Lung (tissue), 11 donors: ENCODE measurements at regions not wholly inside any gene's neighbourhood (a gene's known extent, or its start where the extent isn't known, plus 50 kb on each side); places are given as distances from the start of the nearest gene placed in this dataset.

Experiments
- ATAC-seq: fragments of 200-7000 bp; cut with Tn5 transposase; one replicate; pipeline ENCODE4 v1.9.1; 2020; ENCODE audit warnings: moderate number of reproducible peaks; ENCODE audit not compliant: insufficient read depth, low FRiP score
- DNase-seq, 3 donors: peaks; one replicate each; pipeline ENCODE4 v3.0.0-alpha.2; 2013 to 2017
- H3K27ac ChIP-seq, 2 donors: one replicate each; pipeline ENCODE4 v1.5.1; 2013; ENCODE audit warnings: mild to moderate bottlenecking in 2 of 2, moderate library complexity in 2 of 2, control low read depth in 1 of 2, inconsistent platforms in 1 of 2, low read depth in 1 of 2, low read length in 1 of 2
- H3K27me3 ChIP-seq, 3 donors: one replicate each; pipeline ENCODE4 v1.5.1; 2013; ENCODE audit warnings: low read length in 2 of 3; ENCODE audit not compliant: control insufficient read depth in 3 of 3, insufficient read depth in 3 of 3
- H3K36me3 ChIP-seq, 4 donors: one replicate each; pipeline ENCODE4 v1.5.1; 2013; ENCODE audit warnings: low read length in 4 of 4, mild to moderate bottlenecking in 1 of 4, moderate library complexity in 1 of 4; ENCODE audit not compliant: control insufficient read depth in 4 of 4, insufficient read depth in 4 of 4
- H3K4me1 ChIP-seq, 5 donors: one replicate each; pipeline ENCODE4 v1.5.1; 2013; ENCODE audit warnings: low read length in 5 of 5, mild to moderate bottlenecking in 2 of 5, moderate library complexity in 1 of 5; ENCODE audit not compliant: control insufficient read depth in 5 of 5, insufficient read depth in 5 of 5
- H3K4me3 ChIP-seq: one replicate; pipeline ENCODE4 v1.5.1; 2013; ENCODE audit warnings: mild to moderate bottlenecking, control low read depth, moderate library complexity
- H3K9ac ChIP-seq, 2 donors: one replicate each; pipeline ENCODE4 v1.5.1; 2013; ENCODE audit warnings: low read length in 2 of 2, control low read depth in 1 of 2; ENCODE audit not compliant: insufficient read depth in 1 of 2
- H3K9me3 ChIP-seq, 4 donors: one replicate each; pipeline ENCODE4 v1.5.1; 2013; ENCODE audit warnings: low read length in 3 of 4, mild to moderate bottlenecking in 1 of 4, moderate library complexity in 1 of 4; ENCODE audit not compliant: control insufficient read depth in 4 of 4, insufficient read depth in 3 of 4
- WGBS, 2 donors: extraction: QIAGEN DNeasy Blood & Tissue Kit; methylation state at CpG; one replicate each; pipeline ENCODE4 v1.1.7; 2013; 5-methylcytosine and 5-hydroxymethylcytosine counted together
- TF ChIP-seq, protein P1 (sequence below): IDR thresholded peaks from 2 replicates; pipeline ENCODE4 v1.5.1; 2012; ENCODE audit warnings: mild to moderate bottlenecking; ENCODE audit errors: control extremely low read depth, extremely low read depth
- donor health status: control.
- donor health status: control.
- donor health status: Bipolar disorder and iron deficiency.
- donor health status: healthy.
- donor health status: DM: yes; HTN: yes; CAD: no.

DNA sequence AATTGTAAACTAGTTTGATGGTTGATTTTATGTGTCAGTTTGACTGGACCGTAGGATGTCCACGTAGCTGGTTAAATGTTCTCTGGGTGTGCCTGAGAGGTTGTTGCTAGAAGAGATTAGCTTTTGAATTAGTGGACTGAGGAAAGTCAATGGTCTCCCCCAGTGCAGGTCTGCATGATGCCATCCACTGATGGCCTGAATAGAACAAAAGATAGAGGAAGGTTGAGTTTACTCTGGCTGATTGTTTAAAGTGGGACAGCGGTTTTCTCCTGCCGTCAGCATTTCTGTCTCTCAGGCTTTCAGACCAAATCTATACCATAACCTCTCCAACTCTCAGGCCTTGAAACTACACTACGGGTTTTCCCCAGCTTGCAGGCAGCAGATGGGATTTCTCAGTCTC, 899.2 kb upstream of the WWC1 start:
- no peak for ATAC-seq
- H3K4me1 ChIP-seq = no peaks in the 10 kb centered on the region
- H3K4me3 ChIP-seq = no peak overlapping the region
- H3K9me3 ChIP-seq = no peaks in the 10 kb centered on the region
- H3K9ac ChIP-seq = no peak overlapping the region
- WGBS, 2 donors = 70 to 73% methylated on average over 5 of the region's 5 CpGs
- no peaks in the 10 kb centered on the region for H3K27me3 ChIP-seq
- no peak overlapping the region for H3K27ac ChIP-seq
- TF ChIP-seq, protein P1, sequence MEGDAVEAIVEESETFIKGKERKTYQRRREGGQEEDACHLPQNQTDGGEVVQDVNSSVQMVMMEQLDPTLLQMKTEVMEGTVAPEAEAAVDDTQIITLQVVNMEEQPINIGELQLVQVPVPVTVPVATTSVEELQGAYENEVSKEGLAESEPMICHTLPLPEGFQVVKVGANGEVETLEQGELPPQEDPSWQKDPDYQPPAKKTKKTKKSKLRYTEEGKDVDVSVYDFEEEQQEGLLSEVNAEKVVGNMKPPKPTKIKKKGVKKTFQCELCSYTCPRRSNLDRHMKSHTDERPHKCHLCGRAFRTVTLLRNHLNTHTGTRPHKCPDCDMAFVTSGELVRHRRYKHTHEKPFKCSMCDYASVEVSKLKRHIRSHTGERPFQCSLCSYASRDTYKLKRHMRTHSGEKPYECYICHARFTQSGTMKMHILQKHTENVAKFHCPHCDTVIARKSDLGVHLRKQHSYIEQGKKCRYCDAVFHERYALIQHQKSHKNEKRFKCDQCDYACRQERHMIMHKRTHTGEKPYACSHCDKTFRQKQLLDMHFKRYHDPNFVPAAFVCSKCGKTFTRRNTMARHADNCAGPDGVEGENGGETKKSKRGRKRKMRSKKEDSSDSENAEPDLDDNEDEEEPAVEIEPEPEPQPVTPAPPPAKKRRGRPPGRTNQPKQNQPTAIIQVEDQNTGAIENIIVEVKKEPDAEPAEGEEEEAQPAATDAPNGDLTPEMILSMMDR = no peak
- H3K36me3 ChIP-seq = no peaks in the 10 kb centered on the region
- peak in 2 of 3 donors; percentile 23 to 40 for DNase-seq

DNA sequence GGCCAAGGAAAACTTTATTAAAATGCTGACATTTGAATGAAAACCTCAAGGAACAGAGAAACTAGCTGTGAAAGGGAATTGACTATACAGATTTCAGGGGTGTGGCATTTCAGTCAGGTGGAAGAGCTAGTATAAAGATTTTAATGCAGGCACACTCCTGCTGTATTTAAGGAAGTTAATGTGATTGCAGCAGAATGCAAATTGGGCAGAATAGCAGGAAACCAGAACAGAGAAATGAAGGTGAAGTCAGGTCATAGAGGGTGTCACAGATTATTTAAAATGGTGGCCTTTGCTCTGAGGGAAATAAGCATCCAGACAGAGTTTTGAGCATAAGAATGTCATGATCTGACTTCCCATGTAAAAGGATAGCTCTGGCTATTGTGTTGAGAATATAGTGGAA, 898.1 kb upstream of the WWC1 start:
- Histone ChIP-seq H3K9me3 (no peaks in the 10 kb centered on the region), H3K4me3 (no peak overlapping the region), H3K27me3 (no peaks in the 10 kb centered on the region), H3K4me1 (no peaks in the 10 kb centered on the region), H3K27ac (no peak overlapping the region), H3K36me3 (no peaks in the 10 kb centered on the region), H3K9ac (no peak overlapping the region)
- no peak for DNase-seq
- no peak for ATAC-seq
- TF ChIP-seq, protein P1 = no peak

DNA sequence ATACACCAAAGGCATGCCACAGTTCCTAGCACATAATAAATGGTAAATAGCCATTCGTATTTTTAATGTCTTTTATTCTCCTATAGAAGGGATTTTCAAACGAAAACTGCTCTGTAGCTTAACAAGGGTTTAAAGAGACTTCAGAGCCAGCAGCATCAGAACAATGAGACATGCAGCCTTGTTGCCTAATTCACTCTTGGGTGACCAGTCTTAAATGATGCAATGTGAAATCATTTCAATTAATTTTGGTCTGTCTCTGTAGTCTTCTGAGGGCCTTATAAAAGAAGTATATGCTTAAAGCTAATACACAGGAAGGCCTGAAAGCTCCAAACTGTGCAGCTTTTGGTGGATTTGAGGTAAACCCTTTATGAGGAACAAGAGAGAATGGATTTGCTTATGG, 888.8 kb upstream of the WWC1 start:
- TF ChIP-seq, protein P1 = no peak
- Histone ChIP-seq H3K27ac (no peak overlapping the region), H3K36me3 (no peaks in the 10 kb centered on the region), H3K4me3 (no peak overlapping the region), H3K9ac (no peak overlapping the region), H3K9me3 (no peaks in the 10 kb centered on the region), H3K27me3 (no peaks in the 10 kb centered on the region), H3K4me1 (no peaks in the 10 kb centered on the region)
- 56 to 58% methylated on average over 2 of the region's 2 CpGs for WGBS, 2 donors
- DNase-seq = no peak
- ATAC-seq = no peak

DNA sequence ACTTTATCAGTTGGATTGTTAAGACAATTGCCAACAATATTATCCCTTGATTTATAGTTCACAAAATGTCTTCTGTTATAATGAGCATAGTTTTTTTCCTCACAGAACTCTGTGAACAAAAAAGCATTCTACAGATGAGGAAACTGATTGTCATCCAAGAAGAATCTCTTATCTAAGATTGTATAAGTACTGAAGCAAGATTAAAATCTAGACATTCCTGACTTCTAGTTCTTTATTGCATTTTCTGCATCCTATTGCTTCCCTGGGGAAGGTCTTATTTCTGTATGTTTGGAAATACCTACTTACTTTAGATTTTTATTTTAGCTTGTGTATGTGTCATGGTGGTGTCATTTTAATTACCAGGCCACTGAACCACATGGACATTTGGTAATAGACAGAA, 884.9 kb upstream of the WWC1 start:
- no peak overlapping the region for H3K27ac ChIP-seq
- no peak for DNase-seq
- H3K4me3 ChIP-seq = no peak overlapping the region
- H3K27me3 ChIP-seq = no peaks in the 10 kb centered on the region
- TF ChIP-seq, protein P1 = no peak
- no peak overlapping the region for H3K9ac ChIP-seq
- H3K36me3 ChIP-seq = no peaks in the 10 kb centered on the region
- no peak for ATAC-seq
- no peaks in the 10 kb centered on the region for H3K4me1 ChIP-seq
- no peaks in the 10 kb centered on the region for H3K9me3 ChIP-seq
